A549 (cell line): ENCODE measurements at regions not wholly inside any gene's neighbourhood (a gene's known extent, or its start where the extent isn't known, plus 50 kb on each side); places are given as distances from the start of the nearest gene placed in this dataset.
A peak's percentile ranks its signal among the peaks of the same experiment; 100 is the strongest.

ENCODE experiments used
- ATAC-seq, 2 experiments: fragments of 200-7000 bp in 1 of 2; fragments of >200 bp in 1 of 2; cut with Nextera tagmentation in 1 of 2; cut with Tn5 transposase in 1 of 2; 3 replicates each; pipeline versions ENCODE4 v1.8.0 to v1.9.1; 2018 to 2020; ENCODE audit warnings: mild to moderate bottlenecking in 1 of 2, moderate library complexity in 1 of 2
- CTCF ChIA-PET: fragments of 300-600 bp; sonication (Branson Sonifier 250); formaldehyde crosslinking; extraction: SDS; loops from one replicate; lab custom pipeline; 2021; ENCODE audit warnings: antibody characterized with exemption, inconsistent platforms; lab: Yijun Ruan, JAX
- POLR2A ChIA-PET: fragments of 350-600 bp; formaldehyde crosslinking; extraction: SDS; loops from one replicate; lab custom pipeline; 2021; ENCODE audit warnings: antibody characterized with exemption, inconsistent platforms; lab: Yijun Ruan, JAX
- DNase-seq, 2 experiments: peaks; one replicate each; pipeline versions ENCODE4 v3.0.0 to v3.0.0-alpha.2; 2011 to 2016; ENCODE audit warnings: low read depth in 1 of 2, low spot score in 1 of 2
- FAIRE-seq: peaks from 2 replicates; lab custom pipeline; 2011; peaks lifted over from hg19 to GRCh38; lab: Jason Lieb, UNC
- H3K27ac ChIP-seq, 2 experiments: fragments of >200 bp; sonication (Bioruptor Twin); formaldehyde crosslinking; 3 replicates each; pipeline ENCODE4 v1.5.1; 2016 to 2017
- H3K4me1 ChIP-seq: fragments of >200 bp; sonication (Bioruptor Twin); formaldehyde crosslinking; 3 replicates; pipeline ENCODE4 v1.6.1; 2016
- H3K4me2 ChIP-seq: fragments of >200 bp; sonication (Bioruptor Twin); formaldehyde crosslinking; 3 replicates; pipeline ENCODE4 v1.6.1; 2016
- H3K4me3 ChIP-seq: fragments of >200 bp; sonication (Bioruptor Twin); formaldehyde crosslinking; 3 replicates; pipeline ENCODE4 v1.5.1; 2016
- H3K9me3 ChIP-seq: fragments of >200 bp; sonication (Bioruptor Twin); formaldehyde crosslinking; 3 replicates; pipeline ENCODE4 v1.6.1; 2016
- BHLHE40 ChIP-seq: IDR thresholded peaks from 2 replicates; pipeline ENCODE4 v1.6.1; 2012; ENCODE audit warnings: low read depth, low read length, inconsistent platforms
- E2F6 ChIP-seq: IDR thresholded peaks from 2 replicates; pipeline ENCODE4 v1.6.1; 2012; ENCODE audit warnings: low read depth, borderline replicate concordance
- EHF ChIP-seq: fragments of 250-450 bp; sonication (Bioruptor Pico); IDR thresholded peaks from 2 replicates; pipeline ENCODE4 v1.5.0; 2020; ENCODE audit warnings: mild to moderate bottlenecking
- EHMT2 ChIP-seq: fragments of 200-600 bp; sonication (generic); IDR thresholded peaks from 2 replicates; pipeline ENCODE4 v1.6.1; 2016; ENCODE audit warnings: antibody characterized with exemption, low read depth, mild to moderate bottlenecking, moderate library complexity
- EP300 ChIP-seq, 2 experiments: fragments of >200 bp; sonication (Bioruptor Twin); formaldehyde crosslinking; IDR thresholded peaks; 2 replicates in 1 of 2; 3 replicates in 1 of 2; pipeline ENCODE4 v1.6.1; 2016 to 2017
- ESRRA ChIP-seq: fragments of 150-350 bp; IDR thresholded peaks from 2 replicates; pipeline ENCODE4 v1.6.1; 2014; ENCODE audit warnings: mild to moderate bottlenecking, low read length, borderline replicate concordance
- FOSB ChIP-seq: fragments of 250-450 bp; sonication (Bioruptor Pico); IDR thresholded peaks from 2 replicates; pipeline ENCODE4 v1.5.0; 2020; ENCODE audit warnings: mild to moderate bottlenecking, moderate library complexity
- FOSL2 ChIP-seq, 2 experiments: fragments of 450-650 bp in 1 of 2; fragments of >200 bp in 1 of 2; sonication (Bioruptor Twin) in 1 of 2; formaldehyde crosslinking; IDR thresholded peaks; 2 replicates each; pipeline versions ENCODE4 v1.5.0 to v1.6.1; 2016 to 2020; ENCODE audit warnings: mild to moderate bottlenecking in 1 of 2, moderate library complexity in 1 of 2
- GATA3 ChIP-seq: IDR thresholded peaks from 2 replicates; pipeline ENCODE4 v1.6.1; 2012; ENCODE audit warnings: borderline replicate concordance
- HEYL ChIP-seq: fragments of 250-450 bp; sonication (Bioruptor Pico); IDR thresholded peaks from 2 replicates; pipeline ENCODE4 v1.8.0; 2021; ENCODE audit warnings: mild to moderate bottlenecking, moderate library complexity
- HOXA7 ChIP-seq: fragments of 250-450 bp; sonication (Bioruptor Pico); IDR thresholded peaks from 2 replicates; pipeline ENCODE4 v1.5.0; 2020; ENCODE audit warnings: mild to moderate bottlenecking, moderate library complexity
- JUN ChIP-seq, 2 experiments: fragments of >200 bp; sonication (Bioruptor Twin); formaldehyde crosslinking; IDR thresholded peaks; 2 replicates in 1 of 2; 3 replicates in 1 of 2; pipeline ENCODE4 v1.6.1; 2016 to 2017
- JUNB ChIP-seq: fragments of >200 bp; sonication (Bioruptor Twin); formaldehyde crosslinking; IDR thresholded peaks from 2 replicates; pipeline ENCODE4 v1.6.1; 2016
- KDM1A ChIP-seq: fragments of 200-600 bp; sonication (generic); IDR thresholded peaks from 2 replicates; pipeline ENCODE4 v1.6.1; 2016; ENCODE audit warnings: low read depth, mild to moderate bottlenecking
- KDM5A ChIP-seq: fragments of 200-600 bp; sonication (generic); IDR thresholded peaks from 2 replicates; pipeline ENCODE4 v1.6.1; 2016; ENCODE audit warnings: antibody characterized with exemption, mild to moderate bottlenecking
- MAFK ChIP-seq: fragments of 450-650 bp; IDR thresholded peaks from 2 replicates; pipeline ENCODE4 v1.6.1; 2014; ENCODE audit not compliant: partially characterized antibody
- MAZ ChIP-seq: fragments of 150-350 bp; IDR thresholded peaks from 2 replicates; pipeline ENCODE4 v1.6.1; 2014; ENCODE audit warnings: antibody characterized with exemption, low read depth, low read length, borderline replicate concordance
- MYC ChIP-seq: IDR thresholded peaks from 2 replicates; pipeline ENCODE4 v1.6.1; 2012; ENCODE audit warnings: mild to moderate bottlenecking, inconsistent platforms, low read length, improper control_type of control experiment, borderline replicate concordance
- PBX3 ChIP-seq: IDR thresholded peaks from 2 replicates; pipeline ENCODE4 v1.6.1; 2012
- POLR2A ChIP-seq: IDR thresholded peaks from 2 replicates; pipeline ENCODE4 v1.6.1; 2012; ENCODE audit warnings: mild to moderate bottlenecking, low read length
- RARB ChIP-seq: fragments of 250-450 bp; sonication (Bioruptor Pico); IDR thresholded peaks from 2 replicates; pipeline ENCODE4 v1.8.0; 2021; ENCODE audit warnings: mild to moderate bottlenecking, moderate library complexity
- RNF2 ChIP-seq: fragments of 200-600 bp; sonication (generic); IDR thresholded peaks from 2 replicates; pipeline ENCODE4 v1.6.1; 2016; ENCODE audit warnings: low read depth, mild to moderate bottlenecking, antibody characterized with exemption, moderate library complexity, borderline replicate concordance
- SMC3 ChIP-seq: fragments of >200 bp; sonication (Bioruptor Twin); formaldehyde crosslinking; IDR thresholded peaks from 3 replicates; pipeline ENCODE4 v1.6.1; 2018; ENCODE audit warnings: inconsistent platforms
- SREBF2 ChIP-seq: fragments of 450-650 bp; IDR thresholded peaks from 2 replicates; pipeline ENCODE4 v1.6.1; 2014; ENCODE audit warnings: mild to moderate bottlenecking, moderate library complexity
- USF2 ChIP-seq: fragments of 450-650 bp; IDR thresholded peaks from 2 replicates; pipeline ENCODE4 v1.6.1; 2014; ENCODE audit warnings: antibody characterized with exemption
- ZFP36 ChIP-seq: fragments of 450-650 bp; IDR thresholded peaks from 2 replicates; pipeline ENCODE4 v1.6.1; 2014; ENCODE audit warnings: borderline replicate concordance; ENCODE audit not compliant: partially characterized antibody
- ZSCAN20 ChIP-seq: fragments of 250-450 bp; sonication (Bioruptor Pico); IDR thresholded peaks from 2 replicates; pipeline ENCODE4 v1.8.0; 2022; ENCODE audit warnings: mild to moderate bottlenecking, moderate library complexity
- WGBS: methylation state at CpG from one replicate; pipeline ENCODE4 v1.1.6; 2017; ENCODE audit errors: missing lambda C conversion rate; 5-methylcytosine and 5-hydroxymethylcytosine counted together
- TF ChIP-seq, protein P1 (sequence below): fragments of 200-600 bp; sonication (generic); IDR thresholded peaks from 2 replicates; pipeline ENCODE4 v1.6.1; 2016; ENCODE audit warnings: antibody characterized with exemption, mild to moderate bottlenecking, moderate library complexity

GRCh38 chr7:4436936-4437335 is 245.2 kb upstream of the FOXK1 start:
- Histone ChIP-seq H3K4me3 (no peak overlapping the region; the same call in 2 of the 3 replicates), H3K4me2 (peak overlapping the region; percentile 72), H3K4me1 (peaks cover 21% of the 10 kb centered on the region), H3K9me3 (no peaks in the 10 kb centered on the region), H3K27ac (peak overlapping the region; percentile 60 to 72)
- TF ChIP-seq JUNB (no peak), KDM5A (no peak), FOSB (CRISPR knock-in tag) (no peak)
- FAIRE-seq: no peak
- POLR2A ChIA-PET: no interaction called here
- no peak for DNase-seq
- ATAC-seq: peak; percentile 39 to 47; a peak in 4 of 6 replicates
- WGBS: 7% methylated on average over 3 of the region's 3 CpGs
- CTCF ChIA-PET: interaction anchor here (0.5 to 1.4 kb wide), 3 partner anchors 32 to 173 kb away, joined by 3 to 4 read pairs (median 3); no protein-coding TSS in a partner anchor

DNA sequence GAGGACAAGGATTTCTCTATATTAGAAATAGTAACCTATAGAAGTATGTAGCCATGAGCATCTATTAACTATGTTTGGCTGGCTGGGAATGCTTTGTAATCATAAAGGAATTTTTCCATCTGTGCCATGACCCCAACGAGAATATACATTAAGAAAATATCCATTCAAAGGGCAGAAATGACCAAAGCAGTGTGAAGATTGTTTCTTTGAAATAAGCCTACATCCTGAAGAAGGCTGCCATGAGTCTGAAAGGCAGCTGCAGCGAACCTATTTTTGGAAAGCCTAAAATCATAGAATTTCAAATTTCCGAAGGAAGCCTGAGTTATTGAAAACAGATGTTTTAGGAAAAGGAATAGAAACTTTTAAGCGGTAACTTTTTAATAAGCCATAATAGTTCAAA is 244.2 kb upstream of the FOXK1 start:
- CTCF ChIA-PET: interaction anchor here (1.4 kb wide), 2 partner anchors 31 to 42 kb away, joined by 3 to 4 read pairs; no protein-coding TSS in a partner anchor

DNA sequence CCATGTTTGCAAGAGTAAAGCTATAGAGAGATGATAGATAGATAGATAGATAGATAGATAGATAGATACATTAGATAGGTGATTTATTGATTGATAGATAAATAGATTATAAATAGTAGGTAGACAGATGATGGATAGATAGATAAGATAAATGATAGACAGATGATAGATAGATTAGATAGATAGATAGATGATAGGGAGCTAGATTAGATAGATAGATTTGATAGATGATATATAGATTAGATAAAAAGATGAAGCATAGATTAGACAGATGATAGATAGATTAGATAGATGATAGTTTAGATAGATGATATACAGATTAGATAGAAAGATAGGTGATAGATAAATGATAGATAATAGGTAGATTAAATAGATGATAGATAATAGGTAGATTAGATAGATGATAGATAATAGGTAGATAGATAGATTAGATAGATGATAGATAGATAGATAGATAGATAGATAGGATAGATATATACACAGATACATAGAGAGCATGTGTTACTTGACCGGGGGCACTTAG is 243.3 kb upstream of the FOXK1 start:
- no peak overlapping the region for H3K4me2 ChIP-seq
- DNase-seq: no peak
- H3K27ac ChIP-seq: no peak overlapping the region
- no peak overlapping the region for H3K4me3 ChIP-seq
- CTCF ChIA-PET: no interaction called here
- 36% methylated on average over 1 of the region's 1 CpG for WGBS
- FAIRE-seq: no peak
- H3K9me3 ChIP-seq: no peaks in the 10 kb centered on the region
- no peak for ATAC-seq
- H3K4me1 ChIP-seq: peaks cover 21% of the 10 kb centered on the region
- POLR2A ChIA-PET: no interaction called here
- TF ChIP-seq FOSB (CRISPR knock-in tag) (no peak), USF2 (no peak), E2F6 (no peak), MYC (no peak), SMC3 (no peak), HEYL (no peak), RARB (CRISPR knock-in tag) (no peak), HOXA7 (CRISPR knock-in tag) (no peak), FOSL2 (IDR thresholded peaks at IDR 0.05) (no peak), FOSL2 (CRISPR knock-in tag; IDR thresholded peaks at IDR 0.05) (no peak), EHMT2 (no peak), SREBF2 (no peak), POLR2A (no peak)

More for the DNA sequence above, 244.2 kb upstream of the FOXK1 start:
- WGBS: 44% methylated on average over 4 of the region's 4 CpGs
- Histone ChIP-seq H3K4me2 (no peak overlapping the region), H3K4me1 (peaks cover 21% of the 10 kb centered on the region), H3K9me3 (no peaks in the 10 kb centered on the region), H3K4me3 (no peak overlapping the region), H3K27ac (peak overlapping the region in 1 of 2 experiments; percentile 72; a peak in 2 of 6 replicates)
- DNase-seq (no peak), FAIRE-seq (no peak), ATAC-seq (no peak)
- TF ChIP-seq ZSCAN20 (CRISPR knock-in tag) (no peak), ESRRA (no peak), ZFP36 (no peak), HEYL (no peak), GATA3 (no peak), MAFK (no peak), KDM1A (no peak), HOXA7 (CRISPR knock-in tag) (no peak), PBX3 (no peak), KDM5A (no peak), BHLHE40 (no peak), EHF (CRISPR knock-in tag) (no peak), EP300 (IDR thresholded peaks at IDR 0.05) (no peak), RNF2 (no peak), JUN (IDR thresholded peaks at IDR 0.05) (no peak), MAZ (no peak)
- TF ChIP-seq, protein P1, sequence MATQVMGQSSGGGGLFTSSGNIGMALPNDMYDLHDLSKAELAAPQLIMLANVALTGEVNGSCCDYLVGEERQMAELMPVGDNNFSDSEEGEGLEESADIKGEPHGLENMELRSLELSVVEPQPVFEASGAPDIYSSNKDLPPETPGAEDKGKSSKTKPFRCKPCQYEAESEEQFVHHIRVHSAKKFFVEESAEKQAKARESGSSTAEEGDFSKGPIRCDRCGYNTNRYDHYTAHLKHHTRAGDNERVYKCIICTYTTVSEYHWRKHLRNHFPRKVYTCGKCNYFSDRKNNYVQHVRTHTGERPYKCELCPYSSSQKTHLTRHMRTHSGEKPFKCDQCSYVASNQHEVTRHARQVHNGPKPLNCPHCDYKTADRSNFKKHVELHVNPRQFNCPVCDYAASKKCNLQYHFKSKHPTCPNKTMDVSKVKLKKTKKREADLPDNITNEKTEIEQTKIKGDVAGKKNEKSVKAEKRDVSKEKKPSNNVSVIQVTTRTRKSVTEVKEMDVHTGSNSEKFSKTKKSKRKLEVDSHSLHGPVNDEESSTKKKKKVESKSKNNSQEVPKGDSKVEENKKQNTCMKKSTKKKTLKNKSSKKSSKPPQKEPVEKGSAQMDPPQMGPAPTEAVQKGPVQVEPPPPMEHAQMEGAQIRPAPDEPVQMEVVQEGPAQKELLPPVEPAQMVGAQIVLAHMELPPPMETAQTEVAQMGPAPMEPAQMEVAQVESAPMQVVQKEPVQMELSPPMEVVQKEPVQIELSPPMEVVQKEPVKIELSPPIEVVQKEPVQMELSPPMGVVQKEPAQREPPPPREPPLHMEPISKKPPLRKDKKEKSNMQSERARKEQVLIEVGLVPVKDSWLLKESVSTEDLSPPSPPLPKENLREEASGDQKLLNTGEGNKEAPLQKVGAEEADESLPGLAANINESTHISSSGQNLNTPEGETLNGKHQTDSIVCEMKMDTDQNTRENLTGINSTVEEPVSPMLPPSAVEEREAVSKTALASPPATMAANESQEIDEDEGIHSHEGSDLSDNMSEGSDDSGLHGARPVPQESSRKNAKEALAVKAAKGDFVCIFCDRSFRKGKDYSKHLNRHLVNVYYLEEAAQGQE: no peak
- POLR2A ChIA-PET: no interaction called here
